H1 (cell line): ENCODE measurements at regions not wholly inside any gene's neighbourhood (a gene's known extent, or its start where the extent isn't known, plus 50 kb on each side); places are given as distances from the start of the nearest gene placed in this dataset.

ENCODE experiments used
- CTCF ChIA-PET: fragments of 300-600 bp; sonication (Branson Sonifier 250); formaldehyde crosslinking; loops from one replicate; lab custom pipeline; 2021; ENCODE audit not compliant: partially characterized antibody; lab: Charles Lee
- POLR2A ChIA-PET: fragments of 300-600 bp; sonication (Branson Sonifier 250); formaldehyde crosslinking; loops from one replicate; lab custom pipeline; 2021; ENCODE audit warnings: inconsistent platforms; ENCODE audit not compliant: partially characterized antibody; lab: Charles Lee
- DNase-seq, 2 experiments: peaks; one replicate each; pipeline versions ENCODE4 v3.0.0 to v3.0.0-alpha.2; 2010 to 2022; ENCODE audit warnings: low spot score in 2 of 2, low read depth in 1 of 2, mixed read lengths in 1 of 2
- FAIRE-seq: peaks from 2 replicates; lab custom pipeline; 2011; peaks lifted over from hg19 to GRCh38; lab: Jason Lieb, UNC
- H2AFZ ChIP-seq: 2 replicates; pipeline ENCODE4 v1.8.1; 2012; ENCODE audit warnings: low read length, inconsistent platforms
- H2AK5ac ChIP-seq: 2 replicates; pipeline ENCODE4 v1.6.1; 2013; ENCODE audit warnings: low read depth, low read length
- H2BK120ac ChIP-seq: replicated peaks from 2 replicates; pipeline ENCODE3; 2013; ENCODE audit warnings: low read depth, low read length, inconsistent platforms
- H2BK12ac ChIP-seq: 2 replicates; pipeline ENCODE4 v1.6.1; 2013; ENCODE audit warnings: low read depth, low read length
- H2BK15ac ChIP-seq: 2 replicates; pipeline ENCODE4 v1.6.1; 2013; ENCODE audit warnings: low read length
- H2BK20ac ChIP-seq: 2 replicates; pipeline ENCODE4 v1.6.1; 2013; ENCODE audit warnings: low read length
- H2BK5ac ChIP-seq: 2 replicates; pipeline ENCODE4 v1.6.1; 2013; ENCODE audit warnings: low read depth, low read length
- H3K14ac ChIP-seq: 2 replicates; pipeline ENCODE4 v1.6.1; 2013; ENCODE audit warnings: inconsistent platforms; ENCODE audit not compliant: insufficient read length
- H3K18ac ChIP-seq: 2 replicates; pipeline ENCODE4 v1.6.1; 2013; ENCODE audit warnings: low read length; ENCODE audit errors: extremely low read depth
- H3K23ac ChIP-seq: 2 replicates; pipeline ENCODE4 v1.6.1; 2013; ENCODE audit warnings: inconsistent platforms; ENCODE audit not compliant: insufficient read length
- H3K23me2 ChIP-seq: 2 replicates; pipeline ENCODE4 v1.6.1; 2013; ENCODE audit warnings: low read depth, low read length
- H3K27ac ChIP-seq: 2 replicates; pipeline ENCODE4 v1.6.1; 2011; ENCODE audit warnings: low read depth, low read length, inconsistent platforms
- H3K27me3 ChIP-seq, 4 experiments: replicated peaks in 1 of 4; 1 replicate in 1 of 4; 2 replicates in 3 of 4; pipeline versions ENCODE4 v1.6.1 to v1.8.1; 2011 to 2013; ENCODE audit warnings: low read length in 3 of 4, mild to moderate bottlenecking in 3 of 4, inconsistent platforms in 2 of 4, mixed read lengths in 2 of 4, moderate library complexity in 1 of 4; ENCODE audit not compliant: control insufficient read depth in 3 of 4, insufficient read depth in 3 of 4; ENCODE audit errors: extremely low read depth in 1 of 4
- H3K36me3 ChIP-seq, 4 experiments: 2 replicates each; pipeline versions ENCODE4 v1.6.1 to v1.8.1; 2011 to 2013; ENCODE audit warnings: mild to moderate bottlenecking in 4 of 4, low read length in 3 of 4, moderate library complexity in 2 of 4, control low read depth in 1 of 4, inconsistent platforms in 1 of 4; ENCODE audit not compliant: insufficient read depth in 4 of 4, control insufficient read depth in 2 of 4
- H3K4ac ChIP-seq: replicated peaks from 2 replicates; pipeline ENCODE3; 2013; ENCODE audit warnings: low read length, low read depth, mixed read lengths, inconsistent platforms; ENCODE audit not compliant: insufficient read length
- H3K4me1 ChIP-seq, 4 experiments: replicated peaks in 1 of 4; 1 replicate in 1 of 4; 2 replicates in 3 of 4; pipeline versions ENCODE4 v1.6.1 to v1.8.1; 2011 to 2013; ENCODE audit warnings: low read length in 3 of 4, inconsistent platforms in 2 of 4, mixed read lengths in 1 of 4; ENCODE audit not compliant: insufficient read depth in 4 of 4, control insufficient read depth in 3 of 4
- H3K4me2 ChIP-seq, 2 experiments: 2 replicates each; pipeline versions ENCODE4 v1.6.1 to v1.8.1; 2011 to 2013; ENCODE audit warnings: low read depth in 2 of 2, low read length in 2 of 2, control low read depth in 1 of 2, inconsistent platforms in 1 of 2, mild to moderate bottlenecking in 1 of 2; ENCODE audit not compliant: insufficient read depth in 1 of 2
- H3K4me3 ChIP-seq, 4 experiments: fragments of 200-600, 300-600 bp in 1 of 4; sonication (generic), shearing (Covaris generic), sonication (Bioruptor Twin) in 1 of 4; 2 replicates each; pipeline versions ENCODE4 v1.5.1 to v1.8.1; 2011 to 2016; ENCODE audit warnings: low read length in 4 of 4, low read depth in 3 of 4, control low read depth in 2 of 4, inconsistent platforms in 2 of 4, mild to moderate bottlenecking in 2 of 4, mixed read lengths in 1 of 4, moderate library complexity in 1 of 4; ENCODE audit not compliant: insufficient read depth in 2 of 4; ENCODE audit errors: extremely low read depth in 1 of 4
- H3K56ac ChIP-seq: replicated peaks from 2 replicates; pipeline ENCODE3; 2013; ENCODE audit warnings: low read depth, mild to moderate bottlenecking, mixed read lengths, low read length, inconsistent platforms; ENCODE audit not compliant: insufficient read length
- H3K79me1 ChIP-seq: 2 replicates; pipeline ENCODE4 v1.6.1; 2013; ENCODE audit warnings: low read depth, low read length, control low read depth
- H3K79me2 ChIP-seq, 2 experiments: 2 replicates each; pipeline versions ENCODE4 v1.6.1 to v1.8.1; 2012 to 2013; ENCODE audit warnings: low read length in 2 of 2, mild to moderate bottlenecking in 2 of 2, inconsistent platforms in 1 of 2; ENCODE audit not compliant: insufficient read depth in 2 of 2, control insufficient read depth in 1 of 2
- H3K9ac ChIP-seq, 4 experiments: replicated peaks in 1 of 4; 1 replicate in 1 of 4; 2 replicates in 3 of 4; pipeline versions ENCODE4 v1.6.1 to v1.8.1; 2011 to 2013; ENCODE audit warnings: low read depth in 3 of 4, low read length in 3 of 4, control low read depth in 2 of 4, mild to moderate bottlenecking in 2 of 4, moderate library complexity in 2 of 4, inconsistent platforms in 1 of 4; ENCODE audit errors: extremely low read depth in 1 of 4
- H3K9me3 ChIP-seq, 2 experiments: 2 replicates each; pipeline versions ENCODE4 v1.6.1 to v1.8.1; 2012 to 2013; ENCODE audit warnings: mild to moderate bottlenecking in 2 of 2, moderate library complexity in 2 of 2, control low read depth in 1 of 2, inconsistent platforms in 1 of 2, low read depth in 1 of 2, low read length in 1 of 2, mixed read lengths in 1 of 2; ENCODE audit not compliant: insufficient read depth in 2 of 2
- H4K20me1 ChIP-seq, 2 experiments: replicated peaks in 1 of 2; 2 replicates each; pipeline versions ENCODE3 to v1.8.1; 2011 to 2013; ENCODE audit warnings: inconsistent platforms in 2 of 2, low read length in 2 of 2, mild to moderate bottlenecking in 1 of 2; ENCODE audit not compliant: insufficient read depth in 2 of 2, control insufficient read depth in 1 of 2
- H4K5ac ChIP-seq: 2 replicates; pipeline ENCODE4 v1.6.1; 2013; ENCODE audit warnings: low read length, low read depth, mixed read lengths, inconsistent platforms; ENCODE audit not compliant: insufficient read length
- H4K8ac ChIP-seq: 2 replicates; pipeline ENCODE4 v1.8.0; 2013; ENCODE audit warnings: mild to moderate bottlenecking, moderate library complexity, low read length, inconsistent platforms; ENCODE audit not compliant: insufficient read depth; ENCODE audit errors: extremely low read depth
- H4K91ac ChIP-seq: replicated peaks from 2 replicates; pipeline ENCODE3; 2013; ENCODE audit warnings: low read length, mixed read lengths, inconsistent platforms; ENCODE audit not compliant: insufficient read length
- BRCA1 ChIP-seq: IDR thresholded peaks from 2 replicates; pipeline ENCODE4 v1.6.1; 2012; ENCODE audit warnings: low read depth, low read length, improper control_type of control experiment
- CEBPB ChIP-seq: IDR thresholded peaks from 2 replicates; pipeline ENCODE4 v1.6.1; 2012; ENCODE audit warnings: low read depth, low read length
- CREB1 ChIP-seq: IDR thresholded peaks from 2 replicates; pipeline ENCODE4 v1.6.1; 2012; ENCODE audit warnings: inconsistent platforms
- HDAC2 ChIP-seq, 2 experiments: fragments of 300-600 bp in 1 of 2; sonication (generic) in 1 of 2; IDR thresholded peaks; 2 replicates each; pipeline ENCODE4 v1.6.1; 2011 to 2012; ENCODE audit warnings: low read depth in 2 of 2, low read length in 2 of 2, mild to moderate bottlenecking in 2 of 2, moderate library complexity in 2 of 2, borderline replicate concordance in 1 of 2, inconsistent platforms in 1 of 2
- KDM1A ChIP-seq: fragments of 200-600, 300-600 bp; sonication (generic); IDR thresholded peaks from 2 replicates; pipeline ENCODE4 v1.7.1; 2016; ENCODE audit warnings: mild to moderate bottlenecking, low read length, borderline replicate concordance
- WGBS, 2 experiments: shearing (Covaris generic) in 1 of 2; methylation state at CpG; one replicate each; pipeline versions ENCODE4 v1.1.6 to v1.1.7; 2013 to 2015; ENCODE audit warnings: low lambda C conversion rate in 2 of 2, mixed read lengths in 2 of 2, inconsistent platforms in 1 of 2, low coverage in 1 of 2, missing lambda C conversion rate in 1 of 2; ENCODE audit not compliant: insufficient replicate concordance in 2 of 2, insufficient coverage in 1 of 2, insufficient read length in 1 of 2; ENCODE audit errors: extremely low coverage in 1 of 2, missing lambda C conversion rate in 1 of 2; 5-methylcytosine and 5-hydroxymethylcytosine counted together

- FAIRE-seq = no peak
- no peak overlapping the region for H3K4me2 ChIP-seq
- CTCF ChIA-PET = interaction anchor here (1.0 kb wide), 1 partner anchor 153 kb away, joined by 4 read pairs; no protein-coding TSS in a partner anchor
Measured at GRCh38 chr7:39838326-39838725, 111.7 kb upstream of the CDK13 start.

More at GRCh38 chr7:39838326-39838725, 111.7 kb upstream of the CDK13 start:
- Histone ChIP-seq H3K79me1 (no peaks in the 10 kb centered on the region), H3K79me2 (no peaks in the 10 kb centered on the region), H2AK5ac (no peak overlapping the region), H3K23ac (no peak overlapping the region), H3K4me3 (no peak overlapping the region), H4K91ac (no peak overlapping the region), H4K20me1 (no peaks in the 10 kb centered on the region), H2BK120ac (no peak overlapping the region), H3K4me1 (no peaks in the 10 kb centered on the region), H4K8ac (no peak overlapping the region), H2AFZ (no peak overlapping the region), H3K56ac (no peak overlapping the region), H2BK12ac (no peak overlapping the region), H3K14ac (no peak overlapping the region), H3K36me3 (no peaks in the 10 kb centered on the region), H2BK20ac (no peak overlapping the region), H3K23me2 (peaks cover 3% of the 10 kb centered on the region; the same call in 1 of the 2 replicates), H2BK5ac (no peak overlapping the region), H3K18ac (no peak overlapping the region), H4K5ac (no peak overlapping the region), H2BK15ac (no peak overlapping the region), H3K4ac (no peak overlapping the region), H3K9ac (no peak overlapping the region), H3K9me3 (no peaks in the 10 kb centered on the region), H3K27me3 (peaks cover 4 to 24% (median 12%) of the 10 kb centered on the region in 4 experiments; a peak in 6 of 7 replicates), H3K27ac (no peak overlapping the region)
- 94% methylated on average over 3 of the region's 3 CpGs; no CpG with 5 or more reads in 1 of the 2 experiments for WGBS, 2 experiments
- TF ChIP-seq BRCA1 = no peak
- TF ChIP-seq HDAC2 (IDR thresholded peaks at IDR 0.05; ENCODE audit: borderline replicate concordance in 1 of 2, low read depth in 2 of 2, low read length in 2 of 2) = no peak
- TF ChIP-seq CEBPB = no peak
- no peak for TF ChIP-seq CREB1
- no peak for TF ChIP-seq KDM1A
- no peak for DNase-seq
- POLR2A ChIA-PET = no interaction called here
